ENCODE measurements at regions not wholly inside any gene's neighbourhood (a gene's known extent, or its start where the extent isn't known, plus 50 kb on each side); places are given as distances from the start of the nearest gene placed in this dataset.
"Not testable (repeated sequence)": the region's sequence is repeated elsewhere in the genome, so short reads cannot be mapped to it uniquely, and the experiment has no call there.

DNA sequence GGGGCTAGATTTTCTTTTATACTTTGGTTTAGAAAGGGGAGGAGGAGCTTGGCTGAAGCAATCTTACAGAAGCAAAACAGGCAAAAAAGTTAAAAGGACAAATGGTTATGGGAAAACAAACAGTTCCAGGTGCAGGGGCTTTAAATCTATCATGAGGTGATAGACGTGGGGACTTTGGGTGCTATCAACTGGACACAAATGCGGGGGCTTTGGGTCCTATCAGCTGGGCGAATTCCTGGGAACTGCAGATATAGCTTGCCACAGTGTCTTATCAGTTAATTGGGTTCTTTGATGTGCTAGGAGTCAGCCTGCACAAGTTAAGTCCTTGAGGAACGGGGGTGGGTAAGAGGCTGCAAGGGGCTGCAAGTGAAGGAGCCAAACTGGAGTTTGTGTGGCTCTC is 260.6 kb downstream of the TUBA3C start:
- Mint-ChIP-seq H3K27me3 (ENCODE audit: unreplicated experiment) (no peaks in the 10 kb centered on the region), H3K9me3 (ENCODE audit: unreplicated experiment) (peaks cover 35% of the 10 kb centered on the region)
- no peak for TF ChIP-seq CTCF (IDR thresholded peaks at IDR 0.05)

GRCh38 chr13:18905096-18905495 is 276.5 kb downstream of the TUBA3C start:
- H3K9me3 Mint-ChIP-seq (ENCODE audit: unreplicated experiment): peaks cover 35% of the 10 kb centered on the region
- not testable (repeated sequence) for H3K4me1 Mint-ChIP-seq (ENCODE audit: unreplicated experiment)

More for the DNA sequence above, 260.6 kb downstream of the TUBA3C start:
- H3K36me3 Mint-ChIP-seq (ENCODE audit: unreplicated experiment): no peaks in the 10 kb centered on the region
- no peak overlapping the region for H3K27ac Mint-ChIP-seq (ENCODE audit: unreplicated experiment)
- no peaks in the 10 kb centered on the region for H3K4me1 Mint-ChIP-seq (ENCODE audit: unreplicated experiment)
- no peak overlapping the region for H3K4me3 Mint-ChIP-seq (ENCODE audit: unreplicated experiment)
- DNase-seq (ENCODE audit: extremely low spot score, unreplicated experiment): no peak

GRCh38 chr13:18895411-18895810 is 286.2 kb downstream of the TUBA3C start:
- H3K4me1 Mint-ChIP-seq (ENCODE audit: unreplicated experiment); H3K36me3 Mint-ChIP-seq (ENCODE audit: unreplicated experiment): not testable (repeated sequence)

More at GRCh38 chr13:18905096-18905495, 276.5 kb downstream of the TUBA3C start:
- H3K27me3 Mint-ChIP-seq (ENCODE audit: unreplicated experiment); H3K27ac Mint-ChIP-seq (ENCODE audit: unreplicated experiment); H3K4me3 Mint-ChIP-seq (ENCODE audit: unreplicated experiment); H3K36me3 Mint-ChIP-seq (ENCODE audit: unreplicated experiment); DNase-seq (ENCODE audit: extremely low spot score, unreplicated experiment): not testable (repeated sequence)

GRCh38 chr13:18891242-18891641 is 290.4 kb downstream of the TUBA3C start:
- H3K27me3 Mint-ChIP-seq (ENCODE audit: unreplicated experiment); H3K4me1 Mint-ChIP-seq (ENCODE audit: unreplicated experiment); H3K4me3 Mint-ChIP-seq (ENCODE audit: unreplicated experiment); DNase-seq (ENCODE audit: extremely low spot score, unreplicated experiment); H3K27ac Mint-ChIP-seq (ENCODE audit: unreplicated experiment); H3K36me3 Mint-ChIP-seq (ENCODE audit: unreplicated experiment): not testable (repeated sequence)
- peaks cover 40% of the 10 kb centered on the region for H3K9me3 Mint-ChIP-seq (ENCODE audit: unreplicated experiment)

More at GRCh38 chr13:18895411-18895810, 286.2 kb downstream of the TUBA3C start:
- H3K4me3 Mint-ChIP-seq (ENCODE audit: unreplicated experiment); H3K27me3 Mint-ChIP-seq (ENCODE audit: unreplicated experiment); DNase-seq (ENCODE audit: extremely low spot score, unreplicated experiment); H3K27ac Mint-ChIP-seq (ENCODE audit: unreplicated experiment): not testable (repeated sequence)
- H3K9me3 Mint-ChIP-seq (ENCODE audit: unreplicated experiment): peaks cover 21% of the 10 kb centered on the region

- H3K27me3 Mint-ChIP-seq (ENCODE audit: unreplicated experiment); H3K4me1 Mint-ChIP-seq (ENCODE audit: unreplicated experiment); H3K4me3 Mint-ChIP-seq (ENCODE audit: unreplicated experiment); DNase-seq (ENCODE audit: extremely low spot score, unreplicated experiment); H3K27ac Mint-ChIP-seq (ENCODE audit: unreplicated experiment); H3K36me3 Mint-ChIP-seq (ENCODE audit: unreplicated experiment): not testable (repeated sequence)
- peaks cover 24% of the 10 kb centered on the region for H3K9me3 Mint-ChIP-seq (ENCODE audit: unreplicated experiment)
Measured at GRCh38 chr13:18874875-18875789, 306.5 kb downstream of the TUBA3C start.

DNA sequence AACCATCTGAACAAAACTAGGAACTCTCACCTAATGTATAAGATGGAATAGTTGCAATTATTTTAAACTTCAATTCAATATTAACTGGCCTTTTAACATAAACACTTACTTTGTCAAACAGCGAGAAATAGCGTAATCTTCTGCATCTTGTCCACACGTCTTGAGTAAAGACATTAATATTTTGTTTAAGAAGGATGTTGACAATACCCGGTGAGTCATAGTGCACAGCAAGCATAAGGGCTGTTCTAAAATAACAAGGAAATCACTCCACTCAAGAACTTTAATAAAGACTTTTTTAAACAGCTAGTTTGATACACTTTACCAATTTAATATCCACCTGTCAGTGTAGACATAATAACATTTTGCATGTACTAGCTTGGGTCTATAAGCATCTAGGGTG is 311.1 kb downstream of the TUBA3C start:
- not testable (repeated sequence) for DNase-seq (ENCODE audit: extremely low spot score, unreplicated experiment); H3K36me3 Mint-ChIP-seq (ENCODE audit: unreplicated experiment); H3K4me1 Mint-ChIP-seq (ENCODE audit: unreplicated experiment); H3K27me3 Mint-ChIP-seq (ENCODE audit: unreplicated experiment); H3K4me3 Mint-ChIP-seq (ENCODE audit: unreplicated experiment); H3K27ac Mint-ChIP-seq (ENCODE audit: unreplicated experiment)
- H3K9me3 Mint-ChIP-seq (ENCODE audit: unreplicated experiment): peaks cover 29% of the 10 kb centered on the region

DNA sequence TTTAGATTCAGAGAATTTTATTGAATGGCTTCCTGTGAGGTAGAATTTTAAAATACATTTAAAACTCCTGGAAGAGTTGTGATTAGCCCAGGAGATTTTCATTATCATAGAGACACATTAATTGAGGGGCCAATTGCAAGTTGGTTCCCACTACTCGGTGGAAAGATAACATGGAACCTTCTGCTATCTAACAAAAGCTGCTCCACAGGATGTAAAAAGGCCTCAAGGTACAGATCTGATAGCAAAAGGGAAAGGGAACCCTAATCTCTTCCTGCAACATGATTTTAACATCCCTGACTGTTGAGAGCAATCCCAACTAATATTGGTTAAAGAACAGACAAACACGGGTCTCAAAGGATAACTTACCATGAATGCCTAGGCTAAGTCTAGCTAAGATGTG is 312.3 kb downstream of the TUBA3C start:
- H3K36me3 Mint-ChIP-seq (ENCODE audit: unreplicated experiment); DNase-seq (ENCODE audit: extremely low spot score, unreplicated experiment); H3K4me3 Mint-ChIP-seq (ENCODE audit: unreplicated experiment); H3K4me1 Mint-ChIP-seq (ENCODE audit: unreplicated experiment); H3K27me3 Mint-ChIP-seq (ENCODE audit: unreplicated experiment); H3K27ac Mint-ChIP-seq (ENCODE audit: unreplicated experiment): not testable (repeated sequence)
- H3K9me3 Mint-ChIP-seq (ENCODE audit: unreplicated experiment): peaks cover 28% of the 10 kb centered on the region

- not testable (repeated sequence) for DNase-seq (ENCODE audit: extremely low spot score, unreplicated experiment)
Measured at GRCh38 chr13:18837986-18838629, 343.5 kb downstream of the TUBA3C start.

GRCh38 chr13:18837179-18837745 is 344.4 kb downstream of the TUBA3C start:
- not testable (repeated sequence) for H3K4me3 Mint-ChIP-seq (ENCODE audit: unreplicated experiment); DNase-seq (ENCODE audit: extremely low spot score, unreplicated experiment); H3K27ac Mint-ChIP-seq (ENCODE audit: unreplicated experiment); H3K36me3 Mint-ChIP-seq (ENCODE audit: unreplicated experiment); H3K4me1 Mint-ChIP-seq (ENCODE audit: unreplicated experiment); H3K27me3 Mint-ChIP-seq (ENCODE audit: unreplicated experiment)
- H3K9me3 Mint-ChIP-seq (ENCODE audit: unreplicated experiment): peaks cover 35% of the 10 kb centered on the region

More at GRCh38 chr13:18837986-18838629, 343.5 kb downstream of the TUBA3C start:
- not testable (repeated sequence) for H3K36me3 Mint-ChIP-seq (ENCODE audit: unreplicated experiment); H3K27me3 Mint-ChIP-seq (ENCODE audit: unreplicated experiment); H3K27ac Mint-ChIP-seq (ENCODE audit: unreplicated experiment); H3K4me1 Mint-ChIP-seq (ENCODE audit: unreplicated experiment); H3K4me3 Mint-ChIP-seq (ENCODE audit: unreplicated experiment)
- H3K9me3 Mint-ChIP-seq (ENCODE audit: unreplicated experiment): peaks cover 37% of the 10 kb centered on the region

DNA sequence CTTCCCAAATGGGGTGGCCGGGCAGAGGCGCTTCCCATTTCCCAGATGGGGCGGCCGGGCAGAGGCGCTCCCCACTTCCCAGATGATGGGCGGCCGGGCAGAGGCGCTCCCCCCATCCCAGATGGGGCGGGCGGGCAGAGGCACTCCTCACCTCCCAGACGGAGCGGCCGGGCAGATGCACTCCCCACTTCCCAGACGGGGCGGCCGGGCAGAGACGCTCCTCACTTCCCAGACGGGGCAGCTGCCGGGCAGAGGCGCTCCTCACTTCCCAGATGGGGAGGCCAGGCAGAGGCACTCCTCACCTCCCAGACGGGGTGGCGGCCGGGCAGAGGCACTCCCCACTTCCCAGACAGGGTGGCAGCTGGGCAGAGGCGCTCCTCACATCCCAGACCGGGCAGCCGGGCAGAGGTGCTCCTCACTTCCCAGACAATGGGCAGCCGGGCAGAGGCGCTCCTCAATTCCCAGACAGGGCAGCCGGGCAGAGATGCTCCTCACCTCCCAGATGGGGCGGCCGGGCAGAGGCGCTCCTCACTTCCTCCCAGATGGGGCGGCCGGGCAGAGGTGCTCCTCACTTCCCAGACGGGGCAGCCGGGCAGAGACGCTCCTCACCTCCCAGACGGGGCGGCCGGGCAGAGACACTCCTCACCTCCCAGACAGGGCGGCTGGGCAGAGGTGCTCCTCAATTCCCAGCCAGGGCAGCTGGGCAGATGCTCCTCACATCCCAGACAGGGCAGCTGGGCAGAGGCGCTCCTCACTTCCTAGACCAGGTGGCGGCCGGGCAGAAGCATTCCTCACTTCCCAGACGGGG is 345.0 kb downstream of the TUBA3C start:
- not testable (repeated sequence) for H3K36me3 Mint-ChIP-seq (ENCODE audit: unreplicated experiment); DNase-seq (ENCODE audit: extremely low spot score, unreplicated experiment); H3K4me3 Mint-ChIP-seq (ENCODE audit: unreplicated experiment); H3K27ac Mint-ChIP-seq (ENCODE audit: unreplicated experiment); H3K4me1 Mint-ChIP-seq (ENCODE audit: unreplicated experiment); H3K27me3 Mint-ChIP-seq (ENCODE audit: unreplicated experiment)
- H3K9me3 Mint-ChIP-seq (ENCODE audit: unreplicated experiment): peaks cover 38% of the 10 kb centered on the region

All from osteocyte (in vitro differentiated cells).